Muscle of leg (tissue), 3 donors: ENCODE measurements at regions not wholly inside any gene's neighbourhood (a gene's known extent, or its start where the extent isn't known, plus 50 kb on each side); places are given as distances from the start of the nearest gene placed in this dataset.

Source experiments
- DNase-seq: peaks from one replicate; pipeline ENCODE4 v3.0.0; 2013
- H3K27ac ChIP-seq: one replicate; pipeline ENCODE4 v1.5.1; 2013; ENCODE audit warnings: mild to moderate bottlenecking, low read length, control low read depth
- H3K27me3 ChIP-seq: one replicate; pipeline ENCODE4 v1.6.1; 2013; ENCODE audit warnings: low read length; ENCODE audit not compliant: control insufficient read depth, insufficient read depth
- H3K36me3 ChIP-seq: one replicate; pipeline ENCODE4 v1.6.1; 2013; ENCODE audit warnings: low read length; ENCODE audit not compliant: control insufficient read depth, insufficient read depth
- H3K4me1 ChIP-seq: one replicate; pipeline ENCODE4 v1.6.1; 2013; ENCODE audit warnings: low read length; ENCODE audit not compliant: control insufficient read depth, insufficient read depth
- H3K4me3 ChIP-seq: one replicate; pipeline ENCODE4 v1.5.1; 2013; ENCODE audit warnings: low read length, control low read depth
- H3K9me3 ChIP-seq: replicated peaks from 2 replicates; pipeline ENCODE4 v1.6.1; 2013; ENCODE audit warnings: low read depth, low read length; ENCODE audit not compliant: control insufficient read depth
- WGBS: methylation state at CpG from one replicate; pipeline ENCODE4 v1.1.5; 2013; ENCODE audit warnings: missing lambda C conversion rate; ENCODE audit not compliant: insufficient coverage; 5-methylcytosine and 5-hydroxymethylcytosine counted together

DNA sequence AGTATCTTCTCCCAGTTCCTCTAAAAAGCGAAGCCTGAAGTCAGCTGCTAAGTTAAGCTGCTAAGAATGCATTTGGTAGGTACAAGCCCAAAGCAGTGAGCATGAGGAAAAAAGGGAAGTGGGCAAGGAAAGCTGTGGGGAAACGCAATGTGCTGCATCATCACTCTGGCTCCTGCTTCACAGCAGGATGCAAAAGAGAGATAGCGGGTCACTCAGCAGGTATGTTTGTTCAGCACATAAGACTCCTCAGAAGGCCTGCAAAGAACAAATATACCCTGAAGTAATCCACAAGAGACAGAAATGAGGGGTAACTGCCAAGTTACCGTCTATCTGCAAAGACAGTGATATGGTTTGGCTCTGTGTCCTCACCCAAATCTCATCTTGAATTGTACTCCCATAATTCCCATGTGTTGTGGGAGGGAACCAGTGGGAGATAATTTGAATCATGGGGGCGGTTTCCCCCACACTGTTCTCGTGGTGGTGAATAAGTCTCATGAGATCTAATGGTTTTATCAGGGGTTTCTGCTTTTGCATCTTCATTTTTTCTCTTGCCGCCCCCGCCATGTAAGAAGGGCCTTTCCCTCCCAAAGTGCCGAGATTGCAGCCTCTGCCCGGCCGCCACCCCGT, 127.4 kb upstream of the EGLN3 start:
- 89% methylated on average over 8 of the region's 12 CpGs for WGBS
- H3K9me3 ChIP-seq = no peaks in the 10 kb centered on the region
- no peak overlapping the region for H3K4me3 ChIP-seq
- H3K4me1 ChIP-seq = peaks cover 4% of the 10 kb centered on the region
- H3K36me3 ChIP-seq = no peaks in the 10 kb centered on the region
- no peak overlapping the region for H3K27ac ChIP-seq
- no peaks in the 10 kb centered on the region for H3K27me3 ChIP-seq
- DNase-seq = peak; percentile 72

GRCh38 chr14:34075826-34076225, 125.0 kb upstream of the EGLN3 start:
- H3K36me3 ChIP-seq = no peaks in the 10 kb centered on the region

DNA sequence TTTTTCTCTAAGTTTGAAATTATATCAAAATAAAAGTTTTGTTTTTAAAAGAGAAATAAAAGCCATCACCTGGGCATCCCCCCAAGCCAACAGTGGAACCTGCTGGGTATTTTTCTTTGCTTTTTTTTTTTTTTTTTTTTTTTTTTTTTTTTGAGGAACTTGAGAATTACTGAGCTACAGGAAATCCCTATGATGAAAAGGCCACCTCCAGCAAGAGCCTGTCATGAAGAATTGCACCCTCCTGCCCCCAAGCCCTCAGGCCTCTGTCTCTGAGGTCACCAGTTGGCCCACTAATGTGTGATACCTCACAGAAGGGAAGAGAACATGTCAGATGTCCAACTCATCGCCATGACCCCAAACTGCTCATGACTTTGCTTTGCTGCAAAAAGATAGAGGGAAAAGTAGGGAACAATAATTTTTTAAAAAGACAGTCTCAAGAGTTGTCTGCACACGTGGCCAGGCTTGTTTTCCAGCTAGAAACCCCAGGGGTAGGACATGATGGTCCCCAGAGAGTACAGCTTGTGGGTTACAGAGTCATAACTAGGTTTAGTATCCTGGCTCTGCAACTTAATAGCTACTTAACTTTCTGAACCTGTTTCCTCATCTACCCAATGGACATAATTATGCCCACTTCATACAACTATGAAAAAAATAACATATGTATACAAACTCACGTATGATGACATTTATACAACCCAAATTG, 124.3 kb upstream of the EGLN3 start:
- H3K9me3 ChIP-seq = peaks cover 4% of the 10 kb centered on the region
- no peak for DNase-seq
- H3K36me3 ChIP-seq = no peaks in the 10 kb centered on the region
- WGBS = no CpG with 5 or more reads among the region's 3 CpGs
- no peaks in the 10 kb centered on the region for H3K27me3 ChIP-seq
- H3K4me1 ChIP-seq = no peaks in the 10 kb centered on the region
- no peak overlapping the region for H3K27ac ChIP-seq
- no peak overlapping the region for H3K4me3 ChIP-seq

More at GRCh38 chr14:34075826-34076225, 125.0 kb upstream of the EGLN3 start:
- DNase-seq = no peak
- no peaks in the 10 kb centered on the region for H3K27me3 ChIP-seq
- no CpG with 5 or more reads among the region's 1 CpG for WGBS
- H3K9me3 ChIP-seq = peaks cover 4% of the 10 kb centered on the region
- H3K4me1 ChIP-seq = no peaks in the 10 kb centered on the region
- H3K4me3 ChIP-seq = no peak overlapping the region
- no peak overlapping the region for H3K27ac ChIP-seq

DNA sequence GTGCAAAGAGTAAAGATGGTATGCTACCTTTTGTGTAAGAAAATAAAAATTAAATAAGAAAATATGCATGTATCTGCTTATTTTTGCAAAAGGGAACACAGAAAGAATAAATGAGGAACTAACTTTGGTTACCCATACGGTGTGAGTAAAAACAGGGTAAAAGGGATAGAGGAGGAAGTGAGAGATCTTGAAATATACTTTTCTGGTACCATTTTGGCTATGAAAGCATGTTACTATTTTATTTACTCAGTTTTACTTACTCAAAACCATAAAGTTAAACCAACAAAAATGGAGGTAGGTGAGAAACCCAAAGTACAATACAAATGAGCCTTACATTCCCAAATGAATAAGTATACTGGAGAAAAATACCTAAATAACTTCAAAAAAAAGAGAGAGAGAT, 122.0 kb upstream of the EGLN3 start:
- WGBS = no CpG with 5 or more reads among the region's 1 CpG
- Histone ChIP-seq H3K36me3 (no peaks in the 10 kb centered on the region), H3K4me3 (no peak overlapping the region), H3K27ac (no peak overlapping the region), H3K27me3 (no peaks in the 10 kb centered on the region), H3K4me1 (no peaks in the 10 kb centered on the region), H3K9me3 (peaks cover 4% of the 10 kb centered on the region)
- DNase-seq = no peak

GRCh38 chr14:34072401-34072800, 121.5 kb upstream of the EGLN3 start:
- H3K36me3 ChIP-seq = no peaks in the 10 kb centered on the region
- WGBS = no CpG with 5 or more reads among the region's 3 CpGs
- no peaks in the 10 kb centered on the region for H3K4me1 ChIP-seq
- no peak for DNase-seq
- H3K27me3 ChIP-seq = no peaks in the 10 kb centered on the region
- peaks cover 4% of the 10 kb centered on the region for H3K9me3 ChIP-seq
- no peak overlapping the region for H3K4me3 ChIP-seq
- H3K27ac ChIP-seq = no peak overlapping the region

GRCh38 chr14:34070917-34071407, 120.1 kb upstream of the EGLN3 start:
- no CpG with 5 or more reads among the region's 3 CpGs for WGBS
- no peaks in the 10 kb centered on the region for H3K27me3 ChIP-seq
- H3K4me1 ChIP-seq = no peaks in the 10 kb centered on the region
- no peak overlapping the region for H3K27ac ChIP-seq
- no peaks in the 10 kb centered on the region for H3K36me3 ChIP-seq
- no peak for DNase-seq
- no peak overlapping the region for H3K4me3 ChIP-seq
- H3K9me3 ChIP-seq = peaks cover 4% of the 10 kb centered on the region

DNA sequence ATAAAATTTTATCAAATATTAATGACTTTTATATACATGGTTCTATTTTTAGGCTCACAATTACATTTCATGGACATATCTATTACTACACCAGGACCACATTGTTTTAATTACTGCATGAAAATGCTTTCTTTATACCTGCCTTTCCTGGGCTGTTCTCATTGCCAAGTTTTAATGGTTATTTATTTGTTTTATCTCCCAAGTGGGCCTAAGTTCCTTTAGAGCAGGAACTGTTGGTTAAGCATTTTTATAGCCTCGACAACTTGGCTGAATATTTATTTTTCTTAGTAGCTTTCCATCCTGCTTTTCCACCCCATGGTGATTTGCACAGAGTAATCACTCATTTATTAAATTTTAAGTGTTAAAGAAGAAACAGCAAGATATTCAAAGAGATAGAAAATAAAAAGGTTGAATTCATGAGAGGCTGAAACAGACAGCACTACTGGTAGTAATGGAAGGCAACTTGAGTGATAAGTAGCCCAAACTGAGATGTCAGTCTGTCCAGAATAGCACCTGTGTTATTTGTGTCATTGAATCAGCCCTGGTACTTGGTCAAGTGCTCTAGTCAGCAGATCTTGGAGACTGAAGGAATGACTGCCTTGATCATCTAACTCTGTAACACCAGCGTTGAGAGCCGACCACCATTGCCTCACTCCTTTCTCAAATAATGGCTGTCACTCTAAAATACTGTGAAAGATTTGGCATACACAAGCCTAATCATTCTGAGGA, 119.1 kb upstream of the EGLN3 start:
- no peaks in the 10 kb centered on the region for H3K36me3 ChIP-seq
- peaks cover 4% of the 10 kb centered on the region for H3K9me3 ChIP-seq
- no peak overlapping the region for H3K27ac ChIP-seq
- H3K4me1 ChIP-seq = no peaks in the 10 kb centered on the region
- DNase-seq = no peak
- H3K4me3 ChIP-seq = no peak overlapping the region
- no CpG with 5 or more reads among the region's 3 CpGs for WGBS
- H3K27me3 ChIP-seq = no peaks in the 10 kb centered on the region

GRCh38 chr14:34067587-34067986, 116.7 kb upstream of the EGLN3 start:
- Histone ChIP-seq H3K36me3 (no peaks in the 10 kb centered on the region), H3K9me3 (peaks cover 3% of the 10 kb centered on the region), H3K27ac (no peak overlapping the region), H3K4me3 (no peak overlapping the region), H3K4me1 (peaks cover 10% of the 10 kb centered on the region), H3K27me3 (no peaks in the 10 kb centered on the region)
- no CpG with 5 or more reads among the region's 3 CpGs for WGBS
- no peak for DNase-seq

GRCh38 chr14:34065690-34066391, 115.0 kb upstream of the EGLN3 start:
- H3K27me3 ChIP-seq = no peaks in the 10 kb centered on the region
- no peak overlapping the region for H3K27ac ChIP-seq
- peaks cover 17% of the 10 kb centered on the region for H3K4me1 ChIP-seq
- no peaks in the 10 kb centered on the region for H3K9me3 ChIP-seq
- H3K36me3 ChIP-seq = no peaks in the 10 kb centered on the region
- WGBS = 100% methylated on average over 2 of the region's 4 CpGs
- no peak overlapping the region for H3K4me3 ChIP-seq
- DNase-seq = no peak

DNA sequence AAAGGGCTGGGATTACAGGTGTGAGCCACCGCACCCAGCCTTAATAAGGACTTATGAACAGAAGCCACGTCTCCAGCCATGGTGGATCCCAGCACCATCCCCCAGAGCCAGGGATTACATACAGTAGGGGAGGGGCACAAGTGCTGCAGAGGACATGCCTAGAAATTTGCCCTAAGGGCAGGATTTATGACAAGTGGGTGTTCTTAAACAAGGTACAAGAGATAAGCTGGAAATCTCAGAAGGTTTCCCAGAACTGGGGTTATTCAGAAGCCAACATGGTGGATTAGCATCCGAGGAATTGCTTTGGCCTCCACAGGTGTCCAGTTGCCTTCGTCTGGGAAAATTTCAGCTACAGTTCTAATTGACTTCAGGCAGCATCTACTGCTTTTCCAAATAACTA, 114.4 kb upstream of the EGLN3 start:
- 86% methylated on average over 4 of the region's 4 CpGs for WGBS

More for the DNA sequence above, 114.4 kb upstream of the EGLN3 start:
- Histone ChIP-seq H3K27me3 (no peaks in the 10 kb centered on the region), H3K9me3 (no peaks in the 10 kb centered on the region), H3K4me3 (no peak overlapping the region), H3K36me3 (no peaks in the 10 kb centered on the region), H3K4me1 (peaks cover 22% of the 10 kb centered on the region), H3K27ac (no peak overlapping the region)
- DNase-seq = no peak
